ENCODE measurements at regions not wholly inside any gene's neighbourhood (a gene's known extent, or its start where the extent isn't known, plus 50 kb on each side); places are given as distances from the start of the nearest gene placed in this dataset.

DNA sequence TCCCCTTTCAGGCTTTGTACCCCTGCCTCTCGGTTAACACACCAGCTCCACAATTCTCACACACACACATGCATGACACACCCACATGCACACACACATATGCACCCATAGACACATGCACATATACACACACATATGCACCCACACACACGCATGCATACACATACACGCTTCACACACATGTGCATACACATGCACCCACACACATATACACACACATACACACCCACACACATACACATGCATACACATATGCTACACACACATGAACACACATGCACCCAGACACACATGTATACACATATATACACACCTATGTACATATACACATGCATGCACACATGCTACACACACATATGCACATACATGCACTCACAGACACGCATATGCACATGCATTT, 61.7 kb upstream of the SLC25A33 start:
- no peak overlapping the region for H3K27ac ChIP-seq
- H3K9me3 ChIP-seq (ENCODE audit: low read depth, low read length), result no peaks in the 10 kb centered on the region
- no peak for TF ChIP-seq FOXP2 (optimal IDR thresholded peaks at IDR 0.05; ENCODE audit: control extremely low read depth, extremely low read length, insufficient read depth)
- TF ChIP-seq EZH2 (IDR thresholded peaks at IDR 0.05), result no peak
- TF ChIP-seq POLR2AphosphoS5 (IDR thresholded peaks at IDR 0.05; ENCODE audit: borderline replicate concordance, low read depth, low read length), result no peak
- H3K4me3 ChIP-seq, result no peak overlapping the region
- no peak overlapping the region for H3K9ac ChIP-seq (ENCODE audit: insufficient read length)
- no peak for DNase-seq (ENCODE audit: low read depth, low spot score)
- no peaks in the 10 kb centered on the region for H3K36me3 ChIP-seq (ENCODE audit: insufficient read depth, low read length)

DNA sequence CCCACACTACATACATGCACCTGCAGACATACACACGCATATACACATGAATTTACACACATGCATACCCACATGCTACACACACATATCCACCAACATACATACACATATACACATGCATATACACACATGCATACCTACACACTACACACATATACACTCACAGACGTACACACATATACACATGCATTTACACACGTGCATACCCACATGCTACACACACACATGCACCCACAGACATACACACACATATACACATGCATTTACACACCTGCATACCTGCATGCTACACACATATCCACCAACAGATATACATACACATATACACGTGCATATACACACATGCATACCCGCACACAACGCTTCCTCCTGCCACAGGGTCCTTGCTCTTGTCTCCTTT, 61.2 kb upstream of the SLC25A33 start:
- H3K27ac ChIP-seq, result no peak overlapping the region
- no peaks in the 10 kb centered on the region for H3K36me3 ChIP-seq (ENCODE audit: insufficient read depth, low read length)
- H3K9ac ChIP-seq (ENCODE audit: insufficient read length), result no peak overlapping the region
- no peaks in the 10 kb centered on the region for H3K9me3 ChIP-seq (ENCODE audit: low read depth, low read length)
- H3K4me3 ChIP-seq, result no peak overlapping the region
- no peak for TF ChIP-seq FOXP2 (optimal IDR thresholded peaks at IDR 0.05; ENCODE audit: control extremely low read depth, extremely low read length, insufficient read depth)
- TF ChIP-seq EZH2 (IDR thresholded peaks at IDR 0.05), result no peak
- no peak for TF ChIP-seq POLR2AphosphoS5 (IDR thresholded peaks at IDR 0.05; ENCODE audit: borderline replicate concordance, low read depth, low read length)
- no peak for DNase-seq (ENCODE audit: low read depth, low spot score)

DNA sequence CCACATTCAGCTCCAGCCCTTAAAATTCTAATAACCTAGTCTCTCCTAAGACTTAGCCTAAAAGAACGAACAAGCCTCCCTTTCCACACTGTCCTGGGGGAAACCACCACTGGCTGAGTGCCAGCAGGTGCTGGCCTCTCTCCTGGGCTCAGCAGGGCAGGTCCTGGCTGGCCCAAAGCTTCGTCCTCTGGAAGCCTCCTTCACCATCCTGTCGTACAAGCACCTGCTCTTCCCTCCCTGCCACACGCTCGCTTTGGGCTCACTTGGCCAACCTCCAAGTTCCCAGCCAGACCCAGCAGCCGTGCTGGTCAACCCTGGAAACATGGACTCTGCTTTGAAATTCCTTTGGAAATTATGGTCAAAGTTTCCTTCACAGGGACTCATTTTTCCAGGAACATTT, 58.2 kb upstream of the SLC25A33 start:
- Histone ChIP-seq H3K9ac (ENCODE audit: insufficient read length) (no peak overlapping the region), H3K9me3 (ENCODE audit: low read depth, low read length) (no peaks in the 10 kb centered on the region)
- no peak for TF ChIP-seq POLR2AphosphoS5 (IDR thresholded peaks at IDR 0.05; ENCODE audit: borderline replicate concordance, low read depth, low read length)
- no peak for TF ChIP-seq FOXP2 (optimal IDR thresholded peaks at IDR 0.05; ENCODE audit: control extremely low read depth, extremely low read length, insufficient read depth)
- no peak for TF ChIP-seq EZH2 (IDR thresholded peaks at IDR 0.05)

DNA sequence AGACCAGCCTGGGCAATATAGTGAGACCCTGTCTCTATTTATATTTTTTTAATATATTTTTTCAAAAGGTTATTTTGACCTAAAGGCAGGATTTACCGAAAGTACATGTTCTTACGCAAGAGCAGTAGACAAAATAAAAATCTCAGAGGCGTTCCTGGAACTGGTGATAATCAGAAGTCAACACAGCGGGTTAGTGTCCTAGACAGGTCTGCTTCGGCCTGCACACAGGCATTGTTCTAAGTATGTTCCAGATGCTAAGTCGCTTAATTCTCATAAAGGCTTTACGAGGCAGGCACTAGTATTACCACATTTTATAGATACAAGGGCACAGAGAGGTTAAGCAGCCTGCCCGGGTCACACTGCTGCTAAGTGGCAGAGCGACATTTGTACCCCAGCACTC, 56.9 kb upstream of the SLC25A33 start:
- Histone ChIP-seq H3K9ac (ENCODE audit: insufficient read length) (no peak overlapping the region), H3K36me3 (ENCODE audit: insufficient read depth, low read length) (no peaks in the 10 kb centered on the region), H3K27ac (no peak overlapping the region), H3K4me3 (no peak overlapping the region), H3K9me3 (ENCODE audit: low read depth, low read length) (no peaks in the 10 kb centered on the region)
- TF ChIP-seq EZH2 (IDR thresholded peaks at IDR 0.05) (no peak), FOXP2 (optimal IDR thresholded peaks at IDR 0.05; ENCODE audit: control extremely low read depth, extremely low read length, insufficient read depth) (no peak), POLR2AphosphoS5 (IDR thresholded peaks at IDR 0.05; ENCODE audit: borderline replicate concordance, low read depth, low read length) (no peak)
- DNase-seq (ENCODE audit: low read depth, low spot score), result no peak

More for the DNA sequence above, 58.2 kb upstream of the SLC25A33 start:
- Histone ChIP-seq H3K4me3 (no peak overlapping the region), H3K27ac (no peak overlapping the region), H3K36me3 (ENCODE audit: insufficient read depth, low read length) (no peaks in the 10 kb centered on the region)
- no peak for DNase-seq (ENCODE audit: low read depth, low spot score)

DNA sequence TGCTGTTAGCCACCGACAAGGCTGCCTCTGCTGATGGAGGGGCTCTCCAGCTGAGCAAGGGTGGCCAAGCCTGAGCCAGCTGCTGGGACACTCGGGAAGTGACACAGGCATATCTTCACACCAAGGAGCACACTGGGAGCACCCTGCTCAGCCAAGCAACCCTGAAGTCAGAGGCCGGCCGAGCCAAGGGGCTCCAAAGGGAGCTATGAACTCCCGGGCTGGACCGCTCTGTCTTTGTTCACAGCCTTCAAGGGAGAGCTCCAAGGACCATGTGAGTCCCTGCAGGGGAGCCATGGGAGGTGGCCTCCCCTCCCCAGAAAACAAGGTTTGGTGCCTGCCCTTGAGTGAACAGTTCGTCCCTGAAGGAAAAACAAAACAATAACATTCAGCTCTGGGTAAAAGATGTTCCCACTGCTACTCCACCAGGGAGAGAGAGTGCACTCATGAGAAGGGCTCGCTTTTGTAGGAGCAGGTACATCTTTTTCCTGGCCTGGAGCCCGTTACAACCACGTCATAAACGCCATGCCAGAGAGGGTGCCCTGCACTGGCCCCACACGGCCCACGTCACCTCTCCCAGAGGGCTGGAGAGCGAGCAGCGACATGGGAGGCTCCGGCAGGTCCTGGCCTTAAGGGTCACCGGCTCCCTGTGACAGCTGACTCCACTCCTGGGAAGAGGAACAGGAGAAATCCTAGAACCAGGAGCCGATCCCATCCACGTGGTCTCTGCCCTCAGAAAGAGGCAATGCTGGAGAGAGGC, 56.3 kb upstream of the SLC25A33 start:
- no peak for TF ChIP-seq FOXP2 (optimal IDR thresholded peaks at IDR 0.05; ENCODE audit: control extremely low read depth, extremely low read length, insufficient read depth)
- Histone ChIP-seq H3K36me3 (ENCODE audit: insufficient read depth, low read length) (no peaks in the 10 kb centered on the region), H3K9me3 (ENCODE audit: low read depth, low read length) (no peaks in the 10 kb centered on the region), H3K27ac (no peak overlapping the region), H3K4me3 (no peak overlapping the region), H3K9ac (ENCODE audit: insufficient read length) (no peak overlapping the region)
- DNase-seq (ENCODE audit: low read depth, low spot score), result no peak

DNA sequence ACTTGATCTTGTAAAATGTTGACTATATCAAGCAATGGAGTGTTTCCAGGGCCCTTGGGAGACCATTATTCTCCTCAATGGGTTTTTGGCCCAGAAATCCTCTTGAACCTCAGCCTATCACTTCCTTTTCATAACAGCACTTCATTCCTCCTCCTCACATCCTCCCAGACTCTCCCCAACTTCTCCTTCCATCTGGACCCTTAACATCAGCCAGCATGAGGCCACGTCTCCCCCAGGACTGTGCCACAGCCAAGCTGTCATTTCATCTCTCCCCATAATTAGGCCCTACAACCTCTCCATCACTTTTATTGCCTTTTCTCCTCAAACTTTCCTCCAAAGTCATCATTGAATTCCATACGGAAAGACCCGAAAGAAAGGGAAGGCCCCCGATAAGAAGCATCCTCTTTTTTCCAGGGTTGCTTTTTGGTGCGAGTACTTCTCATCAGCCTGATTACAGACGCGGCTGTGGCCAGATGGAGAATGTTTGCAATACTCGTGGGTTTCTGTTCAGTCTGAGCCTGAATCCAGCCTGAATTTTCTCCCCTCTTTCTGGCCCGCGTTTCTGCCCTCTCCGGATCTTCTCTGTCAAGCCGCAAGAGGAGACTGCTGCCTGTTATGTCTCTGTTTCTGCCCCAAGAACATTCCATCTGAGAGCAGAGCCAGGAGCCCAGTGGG, 52.7 kb upstream of the SLC25A33 start:
- no peaks in the 10 kb centered on the region for H3K36me3 ChIP-seq (ENCODE audit: insufficient read depth, low read length)
- no peaks in the 10 kb centered on the region for H3K9me3 ChIP-seq (ENCODE audit: low read depth, low read length)
- H3K4me3 ChIP-seq, result no peak overlapping the region
- H3K27ac ChIP-seq, result no peak overlapping the region
- H3K9ac ChIP-seq (ENCODE audit: insufficient read length), result no peak overlapping the region
- DNase-seq (ENCODE audit: low read depth, low spot score), result no peak
- no peak for TF ChIP-seq EZH2 (IDR thresholded peaks at IDR 0.05)
- no peak for TF ChIP-seq FOXP2 (optimal IDR thresholded peaks at IDR 0.05; ENCODE audit: control extremely low read depth, extremely low read length, insufficient read depth)
- TF ChIP-seq POLR2AphosphoS5 (IDR thresholded peaks at IDR 0.05; ENCODE audit: borderline replicate concordance, low read depth, low read length), result no peak
